Prostate gland (tissue), 2 donors: ENCODE measurements at regions not wholly inside any gene's neighbourhood (a gene's known extent, or its start where the extent isn't known, plus 50 kb on each side); places are given as distances from the start of the nearest gene placed in this dataset.

Experiments used
- DNase-seq: peaks from one replicate; pipeline ENCODE4 v3.0.0-alpha.2; 2019; ENCODE audit warnings: low spot score
- H3K27ac ChIP-seq, 2 donors: fragments of 200-600 bp; sonication (generic); 2 replicates each; pipeline ENCODE4 v1.5.1; 2017 to 2019
- H3K27me3 ChIP-seq: fragments of 200-600 bp; sonication (generic); replicated peaks from 2 replicates; pipeline ENCODE4 v1.5.1; 2019; ENCODE audit not compliant: insufficient read depth
- H3K36me3 ChIP-seq, 2 donors: fragments of 200-600 bp; sonication (generic); 1 replicate in 1 of 2; 2 replicates in 1 of 2; pipeline versions ENCODE4 v1.5.1 to v1.8.1; 2017 to 2019
- H3K4me1 ChIP-seq: fragments of 200-600 bp; sonication (generic); replicated peaks from 2 replicates; pipeline ENCODE4 v1.5.1; 2019
- H3K4me3 ChIP-seq, 2 donors: fragments of 200-600 bp; sonication (generic); 2 replicates each; pipeline ENCODE4 v1.5.1; 2017 to 2019
- H3K9me3 ChIP-seq: fragments of 200-600 bp; sonication (generic); 2 replicates; pipeline ENCODE4 v1.5.1; 2017
- POLR2A ChIP-seq: fragments of 450-650 bp; IDR thresholded peaks from one replicate; pipeline ENCODE4 v1.6.1; 2016; ENCODE audit warnings: antibody characterized with exemption, mild to moderate bottlenecking
- POLR2AphosphoS5 ChIP-seq: sonication (generic); formaldehyde crosslinking; IDR thresholded peaks from one replicate; pipeline ENCODE4 v1.6.1; 2017; ENCODE audit warnings: antibody characterized with exemption
- WGBS: methylation state at CpG from one replicate; pipeline ENCODE4 v1.1.5; 2018; 5-methylcytosine and 5-hydroxymethylcytosine counted together
- intact Hi-C: fragments of 100-400 bp; cut with DNase I; formaldehyde crosslinking; loops from one replicate; pipeline ENCODE4 v1.14.2; 2022
- TF ChIP-seq, protein P1 (sequence below), 4 experiments: fragments of 200-600 bp in 2 of 4; fragments of 450-650 bp in 2 of 4; sonication (generic) in 2 of 4; IDR thresholded peaks; 1 replicate in 3 of 4; 2 replicates in 1 of 4; pipeline ENCODE4 v1.5.1; 2016 to 2019; ENCODE audit warnings: antibody characterized with exemption in 4 of 4, mild to moderate bottlenecking in 2 of 4, moderate library complexity in 2 of 4

DNA sequence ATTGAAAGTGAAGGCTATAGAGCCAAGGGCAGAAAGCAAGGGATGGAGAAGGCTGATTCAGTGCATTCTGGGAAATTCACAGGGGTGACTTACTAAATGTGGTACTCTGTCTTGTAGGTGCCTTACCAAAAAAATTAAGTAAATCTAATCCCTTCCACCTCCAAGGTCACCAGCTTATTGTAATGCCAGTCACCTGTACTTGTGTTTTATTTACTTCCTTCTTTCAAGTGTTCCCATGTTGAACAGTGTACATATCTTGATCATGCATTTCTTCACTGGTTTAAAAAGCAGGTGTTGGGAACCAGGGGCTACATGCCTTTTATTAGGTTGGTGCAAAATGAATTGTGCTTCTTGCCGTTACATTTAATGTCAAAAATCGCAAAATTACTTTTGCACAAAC, 137.0 kb upstream of the ARHGAP28 start:
- Histone ChIP-seq H3K27ac (no peak overlapping the region), H3K9me3 (no peaks in the 10 kb centered on the region), H3K4me3 (no peak overlapping the region), H3K27me3 (no peaks in the 10 kb centered on the region), H3K4me1 (no peaks in the 10 kb centered on the region), H3K36me3 (no peaks in the 10 kb centered on the region)
- DNase-seq: no peak
- TF ChIP-seq POLR2AphosphoS5 (no peak), POLR2A (no peak)
- TF ChIP-seq, protein P1, sequence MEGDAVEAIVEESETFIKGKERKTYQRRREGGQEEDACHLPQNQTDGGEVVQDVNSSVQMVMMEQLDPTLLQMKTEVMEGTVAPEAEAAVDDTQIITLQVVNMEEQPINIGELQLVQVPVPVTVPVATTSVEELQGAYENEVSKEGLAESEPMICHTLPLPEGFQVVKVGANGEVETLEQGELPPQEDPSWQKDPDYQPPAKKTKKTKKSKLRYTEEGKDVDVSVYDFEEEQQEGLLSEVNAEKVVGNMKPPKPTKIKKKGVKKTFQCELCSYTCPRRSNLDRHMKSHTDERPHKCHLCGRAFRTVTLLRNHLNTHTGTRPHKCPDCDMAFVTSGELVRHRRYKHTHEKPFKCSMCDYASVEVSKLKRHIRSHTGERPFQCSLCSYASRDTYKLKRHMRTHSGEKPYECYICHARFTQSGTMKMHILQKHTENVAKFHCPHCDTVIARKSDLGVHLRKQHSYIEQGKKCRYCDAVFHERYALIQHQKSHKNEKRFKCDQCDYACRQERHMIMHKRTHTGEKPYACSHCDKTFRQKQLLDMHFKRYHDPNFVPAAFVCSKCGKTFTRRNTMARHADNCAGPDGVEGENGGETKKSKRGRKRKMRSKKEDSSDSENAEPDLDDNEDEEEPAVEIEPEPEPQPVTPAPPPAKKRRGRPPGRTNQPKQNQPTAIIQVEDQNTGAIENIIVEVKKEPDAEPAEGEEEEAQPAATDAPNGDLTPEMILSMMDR (IDR thresholded peaks at IDR 0.05): no peak
- intact Hi-C loops: no loop called here
- WGBS: 99% methylated on average over 2 of the region's 2 CpGs

DNA sequence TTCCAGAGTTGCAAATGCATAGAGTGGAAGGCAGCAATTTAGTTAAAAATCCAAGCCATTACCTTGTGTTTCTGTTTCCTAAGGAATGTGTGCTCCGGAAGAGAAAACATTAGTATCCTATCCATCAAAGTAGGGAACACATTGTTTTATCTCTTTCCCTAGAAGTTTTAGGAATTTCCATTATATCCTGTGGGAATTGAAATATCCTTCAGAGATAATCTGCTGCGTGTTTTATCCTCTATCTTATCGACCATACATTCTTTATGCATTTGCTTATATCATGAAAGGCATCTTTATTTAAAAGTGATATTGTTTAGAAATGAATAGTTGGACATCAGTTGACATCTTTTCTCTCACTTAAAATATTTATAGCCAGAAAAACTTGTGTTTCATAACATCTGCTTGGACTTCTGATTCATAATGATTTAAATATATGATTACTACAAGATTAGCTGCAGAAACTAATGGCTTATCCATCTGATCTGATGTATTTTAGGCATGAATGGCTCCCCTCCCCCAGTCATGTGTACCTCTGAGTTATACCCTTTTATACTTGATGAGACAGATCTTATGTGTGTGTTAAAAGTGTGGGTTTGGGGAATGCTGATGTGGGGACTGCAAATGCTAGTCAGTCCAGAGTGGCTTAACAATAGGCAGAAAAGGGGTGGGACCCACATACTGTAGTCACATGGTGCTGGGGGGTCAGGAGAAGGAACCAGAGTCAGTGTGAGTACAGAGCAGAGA, 136.2 kb upstream of the ARHGAP28 start:
- DNase-seq: no peak
- no peaks in the 10 kb centered on the region for H3K9me3 ChIP-seq
- 48% methylated on average over 3 of the region's 3 CpGs for WGBS

DNA sequence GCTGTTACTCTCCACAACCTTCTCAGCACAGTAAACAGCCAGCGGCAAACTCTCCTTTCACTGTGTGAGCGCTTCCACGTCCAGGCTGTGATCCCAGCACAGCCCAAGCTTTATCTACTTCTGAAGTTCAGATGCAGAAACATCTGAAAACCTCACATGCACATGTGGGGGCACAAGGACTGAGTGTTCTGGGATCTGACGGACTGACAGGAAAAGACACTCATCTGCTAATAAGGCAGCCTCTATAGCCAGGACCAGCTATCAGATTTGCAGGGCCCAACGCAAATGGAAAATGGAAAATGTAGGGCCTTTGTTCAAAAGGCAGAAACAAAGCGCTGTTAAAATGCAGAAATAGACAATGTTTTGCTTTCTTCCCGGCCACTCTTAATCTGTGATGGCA, 133.8 kb upstream of the ARHGAP28 start:
- Histone ChIP-seq H3K27me3 (no peaks in the 10 kb centered on the region), H3K36me3 (no peaks in the 10 kb centered on the region), H3K27ac (no peak overlapping the region), H3K9me3 (no peaks in the 10 kb centered on the region), H3K4me1 (no peaks in the 10 kb centered on the region), H3K4me3 (no peak overlapping the region)
- TF ChIP-seq POLR2AphosphoS5: no peak
- TF ChIP-seq, protein P1 (IDR thresholded peaks at IDR 0.05): no peak
- no peak for TF ChIP-seq POLR2A
- DNase-seq: no peak
- 77% methylated on average over 7 of the region's 7 CpGs for WGBS
- intact Hi-C loops: no loop called here

More for the DNA sequence above, 136.2 kb upstream of the ARHGAP28 start:
- intact Hi-C loops: no loop called here
- TF ChIP-seq POLR2AphosphoS5 (no peak), POLR2A (no peak)
- TF ChIP-seq, protein P1 (IDR thresholded peaks at IDR 0.05): no peak
- H3K4me1 ChIP-seq: no peaks in the 10 kb centered on the region
- H3K27ac ChIP-seq: no peak overlapping the region
- no peak overlapping the region for H3K4me3 ChIP-seq
- H3K27me3 ChIP-seq: no peaks in the 10 kb centered on the region
- H3K36me3 ChIP-seq: no peaks in the 10 kb centered on the region

DNA sequence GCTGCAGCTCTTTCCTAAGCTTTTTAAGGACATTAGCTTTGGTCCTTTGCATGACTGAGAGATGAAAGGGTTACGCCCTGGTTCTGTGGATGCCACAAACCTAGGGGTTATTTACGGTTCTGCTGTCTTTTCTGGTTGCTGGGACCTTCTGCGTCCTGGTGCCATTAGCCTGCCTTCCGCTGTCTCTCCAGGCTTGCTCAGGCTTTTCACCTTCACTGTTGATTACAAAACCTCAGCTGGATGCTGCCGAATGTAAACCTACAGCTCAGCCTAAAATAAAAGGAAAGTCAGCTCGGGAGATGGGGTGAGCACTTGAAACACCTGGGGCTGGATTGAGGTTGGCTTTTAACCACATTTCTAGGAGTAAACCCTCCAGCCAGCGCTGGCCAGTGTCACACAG, 130.9 kb upstream of the ARHGAP28 start:
- intact Hi-C loops: no loop called here
- Histone ChIP-seq H3K4me1 (no peaks in the 10 kb centered on the region), H3K36me3 (no peaks in the 10 kb centered on the region), H3K9me3 (no peaks in the 10 kb centered on the region), H3K4me3 (no peak overlapping the region), H3K27ac (no peak overlapping the region), H3K27me3 (no peaks in the 10 kb centered on the region)
- DNase-seq: no peak
- TF ChIP-seq POLR2AphosphoS5 (no peak), POLR2A (no peak)
- TF ChIP-seq, protein P1 (IDR thresholded peaks at IDR 0.05): no peak
- WGBS: 83% methylated on average over 7 of the region's 7 CpGs

DNA sequence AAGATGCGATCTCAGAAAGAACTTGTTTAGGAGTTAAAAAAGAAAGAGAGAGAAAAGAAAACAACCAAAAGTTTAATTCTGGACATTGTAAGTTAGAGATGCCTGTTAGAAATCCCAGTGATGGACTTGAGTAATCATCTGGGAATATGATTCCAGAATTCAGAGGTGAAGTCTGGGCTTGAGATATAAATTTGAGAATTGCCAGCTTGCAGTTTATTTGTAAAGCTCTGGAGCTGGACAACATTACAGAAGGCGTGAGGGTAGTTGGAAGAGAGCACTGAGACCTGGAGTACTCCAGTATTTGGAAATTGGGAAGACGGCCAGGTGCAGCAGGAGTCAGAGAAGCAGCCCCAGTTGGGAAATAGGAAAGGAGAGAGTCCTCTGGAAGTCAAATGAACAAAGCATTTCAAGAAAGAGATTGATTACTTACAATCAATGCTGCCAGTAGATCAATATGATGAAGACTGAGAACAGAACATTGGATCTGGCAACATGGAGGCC, 128.8 kb upstream of the ARHGAP28 start:
- intact Hi-C loops: loop anchor here (5.0 kb wide), 1 partner anchor 282 kb away; no protein-coding TSS in a partner anchor
- H3K27ac ChIP-seq: no peak overlapping the region
- DNase-seq: no peak
- H3K27me3 ChIP-seq: no peaks in the 10 kb centered on the region
- no peaks in the 10 kb centered on the region for H3K4me1 ChIP-seq
- no peaks in the 10 kb centered on the region for H3K36me3 ChIP-seq
- no peak overlapping the region for H3K4me3 ChIP-seq
- H3K9me3 ChIP-seq: no peaks in the 10 kb centered on the region
- no peak for TF ChIP-seq POLR2A
- TF ChIP-seq, protein P1 (IDR thresholded peaks at IDR 0.05): no peak
- TF ChIP-seq POLR2AphosphoS5: no peak
- WGBS: 79% methylated on average over 3 of the region's 3 CpGs
